Activated CD4-positive, CD25-positive, alpha-beta regulatory T cell treated with anti-CD3 and anti-CD28 coated beads, Interleukin-2, amount 50 U/mL, for 16 hours (primary cell): ENCODE measurements at regions not wholly inside any gene's neighbourhood (a gene's known extent, or its start where the extent isn't known, plus 50 kb on each side); places are given as distances from the start of the nearest gene placed in this dataset.

Experiments
- DNase-seq: peaks from one replicate; pipeline ENCODE4 v3.0.0-alpha.2; 2020; ENCODE audit warnings: low read depth, low spot score

DNA sequence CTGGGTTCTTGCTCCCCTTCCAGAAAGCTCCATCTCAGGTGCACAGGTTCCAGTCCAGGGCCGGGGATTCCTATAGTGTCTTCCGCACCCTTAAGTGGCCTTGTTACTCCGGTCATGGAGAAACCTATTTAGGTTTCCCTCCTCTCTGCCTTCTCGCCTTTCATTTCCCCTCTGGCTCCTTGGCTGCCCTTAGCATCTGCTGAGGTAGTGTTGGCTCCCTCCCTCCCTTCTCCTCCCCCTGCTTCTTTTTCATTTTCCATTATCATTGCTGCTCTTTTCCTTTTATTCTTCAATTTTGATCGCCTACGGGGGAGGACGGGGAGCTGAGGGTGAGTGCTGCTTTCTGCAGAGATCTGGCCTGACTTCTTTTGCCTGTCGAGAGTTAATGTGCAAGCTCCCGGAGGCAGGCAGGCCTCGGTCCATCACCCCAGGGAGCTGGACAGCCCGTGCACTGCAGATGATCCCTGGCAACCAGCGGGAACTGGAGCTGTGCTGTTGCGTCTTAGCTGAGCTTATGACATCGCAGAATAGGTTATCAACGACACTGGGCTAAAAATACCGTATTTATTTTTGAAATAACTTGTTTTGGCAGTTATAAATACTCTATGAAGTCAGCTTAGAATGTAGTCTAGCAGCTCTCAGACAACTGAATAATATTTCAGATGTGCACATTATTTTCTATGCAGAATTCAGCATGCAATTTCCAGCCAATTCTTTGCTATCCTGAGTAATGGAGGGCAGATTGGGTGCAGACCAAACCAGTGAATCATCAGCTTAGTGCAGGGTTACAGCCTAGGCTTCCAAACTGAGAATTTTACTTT, 141.9 kb downstream of the SLC4A3 start:
- no peak for DNase-seq

DNA sequence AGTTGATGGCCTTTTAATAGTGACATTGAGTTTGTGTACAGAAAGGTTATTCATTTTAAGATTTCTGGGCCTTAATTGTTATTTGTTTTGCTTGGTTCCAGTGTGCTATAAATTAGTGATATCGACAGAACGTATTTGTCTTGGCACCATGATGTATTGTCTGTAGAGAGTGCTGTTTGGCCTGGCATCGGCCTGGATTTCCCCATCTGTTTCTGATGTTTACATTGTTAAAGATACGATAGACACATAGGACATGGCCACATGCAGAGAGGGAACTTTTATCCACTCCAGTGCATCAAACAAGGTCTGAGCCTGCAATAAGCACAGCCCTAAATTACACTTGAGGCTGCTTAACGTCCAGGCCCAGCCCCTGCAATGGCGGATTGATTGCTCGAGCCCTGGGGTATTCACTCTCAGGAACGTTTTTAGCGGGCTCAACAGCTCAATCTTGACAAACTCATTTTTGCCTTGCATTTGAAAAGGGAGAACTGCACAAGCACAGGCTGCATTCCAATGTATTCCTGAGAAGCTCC, 144.7 kb downstream of the SLC4A3 start:
- no peak for DNase-seq

DNA sequence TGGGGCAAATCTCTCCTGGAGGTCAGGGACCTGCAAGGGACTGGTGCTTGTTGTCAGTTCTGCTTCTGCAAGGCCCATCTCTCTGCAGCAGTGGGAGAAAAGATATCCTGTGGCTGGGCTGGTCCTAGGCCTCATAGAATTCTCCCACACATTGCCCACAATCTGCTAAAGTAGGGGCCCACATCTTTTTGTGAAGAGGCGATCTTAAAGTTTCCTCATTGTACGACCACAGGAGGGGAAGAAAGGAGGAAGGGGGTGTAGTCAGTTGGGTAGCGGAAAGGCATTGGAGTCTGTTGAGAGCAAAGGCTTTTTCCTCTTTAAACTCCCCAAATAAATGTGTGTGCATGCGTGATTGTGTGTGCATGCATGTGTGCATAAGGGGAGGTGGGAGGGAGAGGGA, 145.3 kb downstream of the SLC4A3 start:
- DNase-seq, result no peak

GRCh38 chr2:219775506-219775905, 148.1 kb downstream of the SLC4A3 start:
- DNase-seq, result no peak

DNA sequence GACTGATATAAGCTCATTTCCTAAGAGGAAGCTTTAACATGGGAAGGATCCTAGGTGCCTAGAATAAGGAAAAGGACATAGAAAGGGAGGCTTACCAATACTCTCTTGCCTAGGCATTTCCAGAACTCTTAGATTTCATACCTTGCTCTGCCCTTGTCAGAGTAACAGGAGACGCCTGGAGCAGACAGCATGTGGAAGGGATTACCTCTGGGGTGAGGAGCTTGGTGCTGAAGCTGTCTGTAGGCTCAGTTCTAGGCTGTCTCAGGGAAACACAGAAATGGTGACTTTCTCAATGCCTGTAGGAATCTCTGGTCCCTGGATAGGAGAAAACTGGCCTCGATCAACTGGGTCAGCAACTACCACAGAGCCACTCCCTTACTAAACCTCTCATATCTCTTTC, 150.0 kb downstream of the SLC4A3 start:
- no peak for DNase-seq

DNA sequence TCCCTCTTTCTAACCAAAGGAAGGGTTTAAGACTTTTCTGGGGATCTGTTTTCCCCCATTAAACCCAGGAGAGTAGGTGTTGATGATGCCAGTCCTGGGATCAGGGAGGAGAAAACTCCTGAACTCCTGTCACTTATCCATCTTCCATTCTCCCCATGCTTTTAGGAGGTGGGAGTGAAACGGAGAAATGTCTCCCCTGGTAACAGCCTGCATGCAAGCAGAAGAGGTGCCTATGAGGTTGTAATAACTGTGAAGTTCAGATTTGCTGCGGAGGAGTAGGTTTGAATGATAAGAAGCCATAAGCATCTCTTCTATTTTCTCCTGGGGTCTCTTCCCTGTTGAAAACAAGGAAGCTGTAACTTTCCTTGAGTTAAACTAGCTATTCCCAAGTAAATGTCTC, 150.8 kb downstream of the SLC4A3 start:
- no peak for DNase-seq

- no peak for DNase-seq
Measured at GRCh38 chr2:219782737-219783348, 155.4 kb downstream of the SLC4A3 start.

DNA sequence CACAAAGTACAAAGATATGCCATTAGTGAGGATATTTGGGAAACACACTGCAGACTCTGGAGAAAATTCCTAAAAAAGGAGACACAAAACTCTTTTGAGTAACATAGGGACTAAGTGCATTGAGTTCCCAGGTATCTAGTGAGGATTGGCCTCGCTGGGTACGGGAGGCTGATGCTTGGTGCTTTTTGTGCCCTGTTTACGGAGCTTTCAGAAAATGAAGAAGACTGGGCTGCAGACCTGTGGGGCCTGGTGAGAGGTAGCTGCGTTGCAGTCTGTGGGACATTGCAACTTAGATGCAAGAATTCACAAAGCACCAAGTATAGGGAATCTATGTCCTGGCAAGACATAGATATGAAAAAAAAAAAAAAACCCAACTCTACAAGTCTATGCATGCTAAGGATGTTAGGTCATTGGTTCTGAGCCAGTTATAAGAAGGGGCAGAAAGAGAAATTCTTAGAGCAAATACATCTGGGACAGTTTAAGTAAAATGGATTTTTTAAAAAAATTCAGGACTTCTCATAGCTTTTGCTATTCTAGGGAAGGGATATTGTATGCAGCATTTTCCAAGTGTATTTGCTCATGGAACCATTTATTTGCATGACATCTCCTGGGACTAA, 156.0 kb downstream of the SLC4A3 start:
- no peak for DNase-seq

GRCh38 chr2:219784178-219784577, 156.7 kb downstream of the SLC4A3 start:
- no peak for DNase-seq

DNA sequence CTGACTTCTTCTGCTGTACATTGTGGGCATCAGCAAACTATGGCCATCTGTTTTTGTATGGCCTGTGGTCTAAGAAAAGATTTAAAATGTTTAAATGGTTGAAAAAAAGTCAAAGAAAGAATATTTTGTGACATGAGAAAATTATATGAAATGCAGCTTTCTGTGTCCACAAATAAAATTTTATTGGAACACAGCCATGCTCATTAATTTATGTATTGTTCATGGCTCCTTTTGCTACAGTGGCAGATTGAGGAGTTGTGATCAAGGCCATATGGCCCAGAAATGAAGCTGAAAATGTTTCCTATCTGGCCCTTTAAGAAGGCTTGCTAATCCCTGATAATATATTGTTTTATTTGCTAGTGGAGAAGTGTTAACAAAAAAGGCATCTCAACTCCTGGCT, 162.0 kb downstream of the SLC4A3 start:
- no peak for DNase-seq

GRCh38 chr2:219792446-219792845, 165.0 kb downstream of the SLC4A3 start:
- DNase-seq, result no peak

GRCh38 chr2:219798430-219798829, 171.0 kb downstream of the SLC4A3 start:
- DNase-seq, result no peak

DNA sequence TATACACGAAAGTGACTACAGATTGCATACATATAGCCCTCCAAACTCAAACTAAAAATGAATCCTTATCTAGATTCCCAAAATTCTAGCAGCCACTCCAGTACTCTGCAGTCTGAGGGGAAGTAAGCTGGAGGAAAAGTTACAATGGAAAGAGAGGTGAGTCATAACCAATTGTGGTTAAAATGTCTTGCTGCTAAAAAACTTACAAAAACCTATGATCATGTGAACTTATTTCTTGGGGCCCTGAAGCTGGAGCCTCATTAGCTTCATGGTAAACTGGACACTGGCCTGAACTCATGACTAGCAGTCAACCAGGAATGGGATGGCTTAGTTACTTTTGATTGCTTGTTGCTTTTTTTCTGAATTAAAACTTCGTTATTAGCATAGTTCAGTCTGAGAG, 175.9 kb downstream of the SLC4A3 start:
- DNase-seq, result no peak

- DNase-seq, result no peak
Measured at GRCh38 chr2:219810895-219811294, 183.5 kb downstream of the SLC4A3 start.

DNA sequence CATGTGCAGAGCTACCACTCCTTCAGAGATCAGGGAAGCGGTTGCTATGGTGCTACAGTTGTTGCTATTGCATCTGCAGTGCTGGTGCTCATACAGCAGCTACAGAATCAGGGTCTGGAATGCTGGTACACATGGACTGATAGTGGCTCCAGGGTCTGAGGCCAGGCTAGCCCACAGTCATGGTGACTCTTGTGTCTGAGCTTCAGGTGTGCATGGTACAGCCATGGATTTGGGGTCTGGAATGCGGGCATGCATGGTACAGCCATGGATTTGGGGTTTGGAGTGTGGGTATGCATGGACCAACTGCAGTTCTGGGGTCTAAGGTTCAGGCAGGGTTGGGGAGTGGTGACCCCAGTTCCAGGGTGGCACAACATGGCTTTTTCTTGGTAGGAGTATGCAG, 185.2 kb downstream of the SLC4A3 start:
- DNase-seq, result no peak

DNA sequence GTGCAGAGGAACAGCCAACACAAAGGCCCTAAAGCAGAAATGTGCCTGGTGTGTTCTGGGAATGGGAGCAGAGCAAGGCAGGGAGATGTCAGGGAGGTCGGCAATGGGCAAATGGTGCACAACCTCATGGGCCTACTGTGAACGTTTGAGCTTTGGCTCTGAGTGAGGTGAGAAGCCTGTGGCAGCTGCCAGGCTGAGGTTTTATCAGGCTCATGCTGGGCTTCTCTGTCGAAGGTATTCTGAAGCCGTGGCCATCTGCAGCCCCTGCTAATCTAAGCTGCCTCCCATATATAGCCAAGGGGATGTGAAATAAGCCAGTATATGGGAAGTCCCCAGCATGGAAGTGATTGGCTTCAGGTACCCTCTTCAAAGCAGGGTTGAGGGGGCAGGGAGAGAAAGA, 193.3 kb downstream of the SLC4A3 start:
- DNase-seq, result no peak

DNA sequence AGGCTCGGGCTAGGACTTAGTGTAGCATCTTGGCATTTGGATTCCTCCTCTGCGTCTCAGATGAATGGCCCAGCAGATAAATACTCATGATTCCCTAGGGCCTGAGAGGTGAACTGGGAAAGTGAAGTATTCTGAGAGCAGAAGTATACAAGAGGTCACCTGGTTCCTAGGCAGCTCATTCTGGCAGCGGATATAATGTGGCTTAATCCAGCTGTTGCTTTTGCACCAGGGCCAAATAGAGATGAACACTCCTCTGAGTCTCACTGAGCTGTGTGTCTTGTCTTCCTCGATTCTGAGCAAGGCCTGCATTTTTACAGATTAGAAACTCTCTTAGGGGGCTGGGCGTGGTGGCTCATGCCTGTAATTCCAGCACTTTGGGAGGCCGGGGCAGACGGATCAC, 196.1 kb downstream of the SLC4A3 start:
- DNase-seq, result no peak

- DNase-seq, result no peak
Measured at GRCh38 chr2:219824996-219825395, 197.6 kb downstream of the SLC4A3 start.

DNA sequence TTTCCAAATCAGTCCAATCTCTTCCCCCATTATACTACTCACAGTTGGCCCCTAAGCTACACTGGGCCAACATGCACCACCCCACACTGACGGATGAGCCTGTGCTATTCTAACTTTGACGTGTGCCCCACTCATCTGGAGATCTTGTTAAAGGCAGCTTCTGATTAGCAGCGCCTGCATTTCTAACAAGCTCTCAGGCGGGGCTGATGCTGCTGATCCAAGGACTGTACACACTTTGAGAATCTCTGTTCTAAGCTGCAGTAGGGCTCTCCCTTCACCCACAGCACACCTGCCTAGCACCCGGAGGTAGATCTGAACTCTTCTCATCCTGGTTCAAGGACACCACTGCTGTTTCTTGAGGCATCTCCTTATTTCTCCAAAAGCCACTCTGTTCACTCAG, 200.7 kb downstream of the SLC4A3 start:
- DNase-seq, result no peak

GRCh38 chr2:219829667-219830352, 202.4 kb downstream of the SLC4A3 start:
- no peak for DNase-seq

- DNase-seq, result no peak
Measured at GRCh38 chr2:219830353-219830738, 202.9 kb downstream of the SLC4A3 start.

GRCh38 chr2:219831957-219832356, 204.5 kb downstream of the SLC4A3 start:
- no peak for DNase-seq
